ENCODE measurements at regions not wholly inside any gene's neighbourhood (a gene's known extent, or its start where the extent isn't known, plus 50 kb on each side); places are given as distances from the start of the nearest gene placed in this dataset.

- no peaks in the 10 kb centered on the region for H3K79me2 ChIP-seq (ENCODE audit: insufficient read depth, low read length)
- H3K4me2 ChIP-seq (ENCODE audit: insufficient read depth, low read length): no peak overlapping the region
- no peaks in the 10 kb centered on the region for H3K36me3 ChIP-seq (ENCODE audit: insufficient read depth, low read length)
- no peaks in the 10 kb centered on the region for H4K20me1 ChIP-seq (ENCODE audit: insufficient read depth, low read length)
- DNase-seq (ENCODE audit: insufficient read length, low spot score, missing footprints): no peak
- H2AFZ ChIP-seq (ENCODE audit: low read length): no peak overlapping the region
- H3K9me3 ChIP-seq (ENCODE audit: low read depth, low read length): no peaks in the 10 kb centered on the region
- no peak overlapping the region for H3K27ac ChIP-seq (ENCODE audit: low read depth, low read length)
- no peak for TF ChIP-seq CTCF (IDR thresholded peaks at IDR 0.05; ENCODE audit: extremely low read depth, low read depth, low read length)
- H3K4me1 ChIP-seq (ENCODE audit: insufficient read depth, low read length): no peaks in the 10 kb centered on the region
- no peak overlapping the region for H3K4me3 ChIP-seq (ENCODE audit: insufficient read depth, low read length)
- no peaks in the 10 kb centered on the region for H3K27me3 ChIP-seq (ENCODE audit: insufficient read depth, low read length)
Measured at GRCh38 chr5:14069021-14069420, 74.1 kb upstream of the TRIO start.

- no peak for DNase-seq (ENCODE audit: insufficient read length, low spot score, missing footprints)
- H3K4me2 ChIP-seq (ENCODE audit: insufficient read depth, low read length): no peak overlapping the region
- H3K27ac ChIP-seq (ENCODE audit: low read depth, low read length): no peak overlapping the region
- H3K79me2 ChIP-seq (ENCODE audit: insufficient read depth, low read length): no peaks in the 10 kb centered on the region
- no peak overlapping the region for H2AFZ ChIP-seq (ENCODE audit: low read length)
- H3K27me3 ChIP-seq (ENCODE audit: insufficient read depth, low read length): no peaks in the 10 kb centered on the region
- H3K4me3 ChIP-seq (ENCODE audit: insufficient read depth, low read length): no peak overlapping the region
- no peaks in the 10 kb centered on the region for H4K20me1 ChIP-seq (ENCODE audit: insufficient read depth, low read length)
- H3K4me1 ChIP-seq (ENCODE audit: insufficient read depth, low read length): peaks cover 3% of the 10 kb centered on the region
- no peak for TF ChIP-seq CTCF (IDR thresholded peaks at IDR 0.05; ENCODE audit: extremely low read depth, low read depth, low read length)
- no peaks in the 10 kb centered on the region for H3K9me3 ChIP-seq (ENCODE audit: low read depth, low read length)
- no peaks in the 10 kb centered on the region for H3K36me3 ChIP-seq (ENCODE audit: insufficient read depth, low read length)
Measured at GRCh38 chr5:14068136-14068535, 75.0 kb upstream of the TRIO start.

GRCh38 chr5:14066326-14066725 is 76.8 kb upstream of the TRIO start:
- no peak for DNase-seq (ENCODE audit: insufficient read length, low spot score, missing footprints)
- H3K9me3 ChIP-seq (ENCODE audit: low read depth, low read length): no peaks in the 10 kb centered on the region

GRCh38 chr5:14064841-14065240 is 78.3 kb upstream of the TRIO start:
- H3K4me3 ChIP-seq (ENCODE audit: insufficient read depth, low read length): no peak overlapping the region
- no peaks in the 10 kb centered on the region for H3K36me3 ChIP-seq (ENCODE audit: insufficient read depth, low read length)
- H3K4me2 ChIP-seq (ENCODE audit: insufficient read depth, low read length): no peak overlapping the region
- no peaks in the 10 kb centered on the region for H3K79me2 ChIP-seq (ENCODE audit: insufficient read depth, low read length)
- TF ChIP-seq CTCF (IDR thresholded peaks at IDR 0.05; ENCODE audit: extremely low read depth, low read depth, low read length): no peak
- H4K20me1 ChIP-seq (ENCODE audit: insufficient read depth, low read length): no peaks in the 10 kb centered on the region
- no peaks in the 10 kb centered on the region for H3K27me3 ChIP-seq (ENCODE audit: insufficient read depth, low read length)
- no peak overlapping the region for H2AFZ ChIP-seq (ENCODE audit: low read length)
- no peaks in the 10 kb centered on the region for H3K9me3 ChIP-seq (ENCODE audit: low read depth, low read length)
- H3K27ac ChIP-seq (ENCODE audit: low read depth, low read length): no peak overlapping the region
- peaks cover 16% of the 10 kb centered on the region for H3K4me1 ChIP-seq (ENCODE audit: insufficient read depth, low read length)
- DNase-seq (ENCODE audit: insufficient read length, low spot score, missing footprints): no peak

More at GRCh38 chr5:14066326-14066725, 76.8 kb upstream of the TRIO start:
- no peaks in the 10 kb centered on the region for H4K20me1 ChIP-seq (ENCODE audit: insufficient read depth, low read length)
- no peak overlapping the region for H3K27ac ChIP-seq (ENCODE audit: low read depth, low read length)
- no peak for TF ChIP-seq CTCF (IDR thresholded peaks at IDR 0.05; ENCODE audit: extremely low read depth, low read depth, low read length)
- H3K4me1 ChIP-seq (ENCODE audit: insufficient read depth, low read length): peaks cover 16% of the 10 kb centered on the region
- no peak overlapping the region for H3K4me3 ChIP-seq (ENCODE audit: insufficient read depth, low read length)
- no peaks in the 10 kb centered on the region for H3K36me3 ChIP-seq (ENCODE audit: insufficient read depth, low read length)
- no peak overlapping the region for H3K4me2 ChIP-seq (ENCODE audit: insufficient read depth, low read length)
- no peak overlapping the region for H2AFZ ChIP-seq (ENCODE audit: low read length)
- no peaks in the 10 kb centered on the region for H3K27me3 ChIP-seq (ENCODE audit: insufficient read depth, low read length)
- H3K79me2 ChIP-seq (ENCODE audit: insufficient read depth, low read length): no peaks in the 10 kb centered on the region
